HEK293 (cell line): ENCODE measurements at regions not wholly inside any gene's neighbourhood (a gene's known extent, or its start where the extent isn't known, plus 50 kb on each side); places are given as distances from the start of the nearest gene placed in this dataset.

Experiments used
- CTCF ChIA-PET: fragments of 350-600 bp; formaldehyde crosslinking; extraction: SDS; loops from one replicate; lab custom pipeline; 2021; ENCODE audit warnings: antibody characterized with exemption; lab: Yijun Ruan, JAX
- POLR2A ChIA-PET: fragments of 300-600 bp; formaldehyde crosslinking; extraction: SDS; loops from one replicate; lab custom pipeline; 2020; ENCODE audit warnings: antibody characterized with exemption, inconsistent platforms; lab: Yijun Ruan, JAX
- H3K27ac ChIP-seq: fragments of 200-500 bp; sonication (Bioruptor generic); 2 replicates; pipeline ENCODE4 v1.5.1; 2014; ENCODE audit warnings: low read depth, low read length, control low read depth, inconsistent platforms; ENCODE audit errors: extremely low read depth
- H3K36me3 ChIP-seq, 2 experiments: fragments of 200-500 bp in 1 of 2; sonication (Bioruptor generic) in 1 of 2; 1 replicate in 1 of 2; 2 replicates in 1 of 2; pipeline ENCODE4 v1.5.1; 2014 to 2017; ENCODE audit warnings: inconsistent platforms in 2 of 2, low read length in 2 of 2; ENCODE audit not compliant: control insufficient read depth in 2 of 2, insufficient read depth in 1 of 2
- H3K4me1 ChIP-seq: fragments of 200-500 bp; sonication (Bioruptor generic); 2 replicates; pipeline ENCODE4 v1.5.1; 2014; ENCODE audit warnings: mild to moderate bottlenecking, low read length, inconsistent platforms; ENCODE audit not compliant: control insufficient read depth, insufficient read depth
- H3K4me3 ChIP-seq: 2 replicates; pipeline ENCODE4 v1.5.1; 2011; ENCODE audit warnings: low read depth, mild to moderate bottlenecking, control low read depth, low read length, moderate library complexity
- H3K9me3 ChIP-seq: fragments of 200-500 bp; sonication (Bioruptor generic); 2 replicates; pipeline ENCODE4 v1.5.1; 2014; ENCODE audit warnings: low read depth, low read length, inconsistent platforms; ENCODE audit not compliant: control insufficient read depth, insufficient read depth
- GLI4 ChIP-seq: fragments of 450-650 bp; formaldehyde crosslinking; IDR thresholded peaks from 2 replicates; pipeline ENCODE4 v1.5.1; 2016; ENCODE audit warnings: missing biosample characterization, missing genetic modification characterization
- KLF17 ChIP-seq: fragments of 450-650 bp; formaldehyde crosslinking; IDR thresholded peaks from 2 replicates; pipeline ENCODE4 v1.5.1; 2016; ENCODE audit warnings: missing biosample characterization, missing genetic modification characterization
- MZF1 ChIP-seq: fragments of 450-650 bp; formaldehyde crosslinking; IDR thresholded peaks from 2 replicates; pipeline ENCODE4 v1.5.1; 2017; ENCODE audit warnings: missing biosample characterization, missing genetic modification characterization, borderline replicate concordance
- RBAK ChIP-seq: fragments of 450-650 bp; formaldehyde crosslinking; IDR thresholded peaks from 2 replicates; pipeline ENCODE4 v1.5.1; 2016; ENCODE audit warnings: missing biosample characterization, missing genetic modification characterization
- TCF7L2 ChIP-seq: IDR thresholded peaks from 2 replicates; pipeline ENCODE4 v1.6.1; 2011; ENCODE audit warnings: low read depth, mild to moderate bottlenecking, inconsistent platforms, low read length, moderate library complexity, borderline replicate concordance
- YY2 ChIP-seq: fragments of 450-650 bp; formaldehyde crosslinking; IDR thresholded peaks from 2 replicates; pipeline ENCODE4 v1.5.1; 2016; ENCODE audit warnings: missing biosample characterization, missing genetic modification characterization
- ZBTB1 ChIP-seq: fragments of 450-650 bp; formaldehyde crosslinking; IDR thresholded peaks from 2 replicates; pipeline ENCODE4 v1.5.1; 2016; ENCODE audit warnings: missing biosample characterization, missing genetic modification characterization
- ZNF112 ChIP-seq: fragments of 450-650 bp; formaldehyde crosslinking; IDR thresholded peaks from 2 replicates; pipeline ENCODE4 v1.5.0; 2017; ENCODE audit warnings: missing biosample characterization, missing genetic modification characterization
- ZNF155 ChIP-seq: fragments of 450-650 bp; formaldehyde crosslinking; IDR thresholded peaks from 2 replicates; pipeline ENCODE4 v1.5.1; 2016; ENCODE audit warnings: missing biosample characterization, missing genetic modification characterization
- ZNF280C ChIP-seq: fragments of 450-650 bp; formaldehyde crosslinking; IDR thresholded peaks from 2 replicates; pipeline ENCODE4 v1.5.1; 2016; ENCODE audit warnings: missing biosample characterization, missing genetic modification characterization
- ZNF302 ChIP-seq: fragments of 450-650 bp; formaldehyde crosslinking; IDR thresholded peaks from 2 replicates; pipeline ENCODE4 v1.5.1; 2016; ENCODE audit warnings: missing biosample characterization, missing genetic modification characterization, low read depth
- ZNF311 ChIP-seq: fragments of 450-650 bp; formaldehyde crosslinking; IDR thresholded peaks from 2 replicates; pipeline ENCODE4 v1.5.1; 2017; ENCODE audit warnings: missing biosample characterization, missing genetic modification characterization, borderline replicate concordance
- ZNF501 ChIP-seq: fragments of 450-650 bp; formaldehyde crosslinking; IDR thresholded peaks from 2 replicates; pipeline ENCODE4 v1.5.1; 2016; ENCODE audit warnings: missing biosample characterization, missing genetic modification characterization
- ZNF544 ChIP-seq: fragments of 450-650 bp; formaldehyde crosslinking; IDR thresholded peaks from 2 replicates; pipeline ENCODE4 v1.5.0; 2017; ENCODE audit warnings: missing biosample characterization, missing genetic modification characterization
- ZNF555 ChIP-seq: fragments of 450-650 bp; formaldehyde crosslinking; conservative IDR thresholded peaks from 2 replicates; pipeline ENCODE4 v1.5.1; 2017; ENCODE audit warnings: missing biosample characterization, mild to moderate bottlenecking, missing genetic modification characterization, inconsistent platforms
- ZNF558 ChIP-seq: fragments of 450-650 bp; formaldehyde crosslinking; IDR thresholded peaks from 2 replicates; pipeline ENCODE4 v1.5.1; 2016; ENCODE audit warnings: missing biosample characterization, missing genetic modification characterization
- ZNF596 ChIP-seq: fragments of 450-650 bp; IDR thresholded peaks from 2 replicates; pipeline ENCODE4 v1.5.0; 2018; ENCODE audit warnings: missing biosample characterization, mild to moderate bottlenecking, missing genetic modification characterization, moderate library complexity
- ZNF76 ChIP-seq: fragments of 450-650 bp; formaldehyde crosslinking; IDR thresholded peaks from 2 replicates; pipeline ENCODE4; 2016; ENCODE audit warnings: low read depth, missing biosample characterization, missing genetic modification characterization, borderline replicate concordance
- ZNF768 ChIP-seq: fragments of 450-650 bp; formaldehyde crosslinking; IDR thresholded peaks from 2 replicates; pipeline ENCODE4 v1.5.1; 2018; ENCODE audit warnings: missing biosample characterization, mild to moderate bottlenecking, missing genetic modification characterization
- ZNF785 ChIP-seq: fragments of 450-650 bp; formaldehyde crosslinking; IDR thresholded peaks from 2 replicates; pipeline ENCODE4 v1.5.1; 2016; ENCODE audit warnings: missing biosample characterization, missing genetic modification characterization
- ZNF791 ChIP-seq: fragments of 450-650 bp; formaldehyde crosslinking; IDR thresholded peaks from 2 replicates; pipeline ENCODE4 v1.5.1; 2016; ENCODE audit warnings: missing biosample characterization, missing genetic modification characterization
- ZNF843 ChIP-seq: fragments of 450-650 bp; formaldehyde crosslinking; IDR thresholded peaks from 2 replicates; pipeline ENCODE4 v1.5.1; 2016; ENCODE audit warnings: missing biosample characterization, missing genetic modification characterization
- ZSCAN18 ChIP-seq: fragments of 450-650 bp; formaldehyde crosslinking; IDR thresholded peaks from 2 replicates; pipeline ENCODE4 v1.5.1; 2016; ENCODE audit warnings: missing biosample characterization, missing genetic modification characterization
- ZSCAN30 ChIP-seq: fragments of 450-650 bp; IDR thresholded peaks from 2 replicates; pipeline ENCODE4 v1.5.1; 2018; ENCODE audit warnings: missing biosample characterization, mild to moderate bottlenecking, missing genetic modification characterization, moderate library complexity
- ZXDB ChIP-seq: fragments of 450-650 bp; formaldehyde crosslinking; IDR thresholded peaks from 2 replicates; pipeline ENCODE4 v1.5.1; 2016; ENCODE audit warnings: missing biosample characterization, missing genetic modification characterization
- TF ChIP-seq, protein P1 (sequence below): fragments of 450-650 bp; formaldehyde crosslinking; IDR thresholded peaks from 2 replicates; pipeline ENCODE4 v1.5.1; 2016; ENCODE audit warnings: missing biosample characterization, missing genetic modification characterization, borderline replicate concordance

GRCh38 chrX:7714351-7714750 is 128.6 kb upstream of the VCX start (continued):
- TF ChIP-seq, protein P1, sequence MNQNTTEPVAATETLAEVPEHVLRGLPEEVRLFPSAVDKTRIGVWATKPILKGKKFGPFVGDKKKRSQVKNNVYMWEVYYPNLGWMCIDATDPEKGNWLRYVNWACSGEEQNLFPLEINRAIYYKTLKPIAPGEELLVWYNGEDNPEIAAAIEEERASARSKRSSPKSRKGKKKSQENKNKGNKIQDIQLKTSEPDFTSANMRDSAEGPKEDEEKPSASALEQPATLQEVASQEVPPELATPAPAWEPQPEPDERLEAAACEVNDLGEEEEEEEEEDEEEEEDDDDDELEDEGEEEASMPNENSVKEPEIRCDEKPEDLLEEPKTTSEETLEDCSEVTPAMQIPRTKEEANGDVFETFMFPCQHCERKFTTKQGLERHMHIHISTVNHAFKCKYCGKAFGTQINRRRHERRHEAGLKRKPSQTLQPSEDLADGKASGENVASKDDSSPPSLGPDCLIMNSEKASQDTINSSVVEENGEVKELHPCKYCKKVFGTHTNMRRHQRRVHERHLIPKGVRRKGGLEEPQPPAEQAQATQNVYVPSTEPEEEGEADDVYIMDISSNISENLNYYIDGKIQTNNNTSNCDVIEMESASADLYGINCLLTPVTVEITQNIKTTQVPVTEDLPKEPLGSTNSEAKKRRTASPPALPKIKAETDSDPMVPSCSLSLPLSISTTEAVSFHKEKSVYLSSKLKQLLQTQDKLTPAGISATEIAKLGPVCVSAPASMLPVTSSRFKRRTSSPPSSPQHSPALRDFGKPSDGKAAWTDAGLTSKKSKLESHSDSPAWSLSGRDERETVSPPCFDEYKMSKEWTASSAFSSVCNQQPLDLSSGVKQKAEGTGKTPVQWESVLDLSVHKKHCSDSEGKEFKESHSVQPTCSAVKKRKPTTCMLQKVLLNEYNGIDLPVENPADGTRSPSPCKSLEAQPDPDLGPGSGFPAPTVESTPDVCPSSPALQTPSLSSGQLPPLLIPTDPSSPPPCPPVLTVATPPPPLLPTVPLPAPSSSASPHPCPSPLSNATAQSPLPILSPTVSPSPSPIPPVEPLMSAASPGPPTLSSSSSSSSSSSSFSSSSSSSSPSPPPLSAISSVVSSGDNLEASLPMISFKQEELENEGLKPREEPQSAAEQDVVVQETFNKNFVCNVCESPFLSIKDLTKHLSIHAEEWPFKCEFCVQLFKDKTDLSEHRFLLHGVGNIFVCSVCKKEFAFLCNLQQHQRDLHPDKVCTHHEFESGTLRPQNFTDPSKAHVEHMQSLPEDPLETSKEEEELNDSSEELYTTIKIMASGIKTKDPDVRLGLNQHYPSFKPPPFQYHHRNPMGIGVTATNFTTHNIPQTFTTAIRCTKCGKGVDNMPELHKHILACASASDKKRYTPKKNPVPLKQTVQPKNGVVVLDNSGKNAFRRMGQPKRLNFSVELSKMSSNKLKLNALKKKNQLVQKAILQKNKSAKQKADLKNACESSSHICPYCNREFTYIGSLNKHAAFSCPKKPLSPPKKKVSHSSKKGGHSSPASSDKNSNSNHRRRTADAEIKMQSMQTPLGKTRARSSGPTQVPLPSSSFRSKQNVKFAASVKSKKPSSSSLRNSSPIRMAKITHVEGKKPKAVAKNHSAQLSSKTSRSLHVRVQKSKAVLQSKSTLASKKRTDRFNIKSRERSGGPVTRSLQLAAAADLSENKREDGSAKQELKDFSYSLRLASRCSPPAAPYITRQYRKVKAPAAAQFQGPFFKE (tag by site-specific recombination), result no peak
- TF ChIP-seq ZNF558 (tag by site-specific recombination), result no peak
- TF ChIP-seq ZBTB1, result no peak
- TF ChIP-seq ZSCAN18 (tag by site-specific recombination), result no peak

GRCh38 chrX:7711167-7711566 is 131.8 kb upstream of the VCX start:
- H3K36me3 ChIP-seq, result no peaks in the 10 kb centered on the region
- CTCF ChIA-PET, result no interaction called here
- H3K27ac ChIP-seq, result no peak overlapping the region
- no peaks in the 10 kb centered on the region for H3K9me3 ChIP-seq
- H3K4me1 ChIP-seq, result no peaks in the 10 kb centered on the region
- TF ChIP-seq ZNF112 (tag by site-specific recombination) (no peak), ZNF555 (no peak), ZNF785 (tag by site-specific recombination) (no peak), ZNF501 (tag by site-specific recombination) (no peak), ZNF768 (tag by site-specific recombination) (no peak), ZNF311 (tag by site-specific recombination) (no peak), ZNF596 (no peak), ZNF155 (no peak), ZNF544 (no peak)
- TF ChIP-seq, all 188 proteins: peak for 0
- POLR2A ChIA-PET, result no interaction called here
- no peak overlapping the region for H3K4me3 ChIP-seq

DNA sequence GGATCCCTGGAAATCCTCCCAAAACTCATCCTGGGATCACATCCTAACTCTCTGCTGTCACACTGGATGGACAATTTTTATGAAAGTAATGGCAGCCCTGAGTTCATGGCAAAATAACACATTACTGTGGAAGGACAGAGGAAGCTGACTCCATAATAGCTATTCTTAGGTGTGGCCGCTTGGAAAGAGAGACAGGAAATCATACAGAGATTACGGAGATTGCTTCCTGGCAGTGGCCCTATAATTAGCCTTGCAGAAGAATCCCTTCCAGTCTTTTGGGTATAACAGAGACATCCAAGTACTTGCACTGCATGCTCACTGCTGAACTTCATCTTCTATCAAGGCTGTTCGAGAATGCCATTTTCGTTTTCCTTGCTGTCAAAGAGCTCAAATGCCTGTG is 133.1 kb upstream of the VCX start:
- H3K9me3 ChIP-seq, result no peaks in the 10 kb centered on the region
- no peaks in the 10 kb centered on the region for H3K36me3 ChIP-seq
- ChIA-PET CTCF (interaction anchor here (1.1 kb wide), 1 partner anchor 191 kb away, joined by 3 read pairs; no protein-coding TSS in a partner anchor), POLR2A (no interaction called here)
- H3K4me1 ChIP-seq, result no peaks in the 10 kb centered on the region
- no peak overlapping the region for H3K4me3 ChIP-seq
- no peak overlapping the region for H3K27ac ChIP-seq
- no peak for TF ChIP-seq ZNF302 (tag by site-specific recombination)
- TF ChIP-seq RBAK, result no peak
- TF ChIP-seq MZF1 (tag by site-specific recombination), result no peak
- TF ChIP-seq ZNF280C (tag by site-specific recombination), result no peak
- TF ChIP-seq ZSCAN30 (tag by site-specific recombination), result no peak
- TF ChIP-seq ZXDB (tag by site-specific recombination), result no peak
- no peak for TF ChIP-seq ZNF76 (tag by site-specific recombination)
- no peak for TF ChIP-seq ZNF791 (tag by site-specific recombination)
- TF ChIP-seq YY2 (tag by site-specific recombination), result no peak
- TF ChIP-seq GLI4 (tag by site-specific recombination), result no peak
- no peak for TF ChIP-seq TCF7L2
- TF ChIP-seq KLF17 (tag by site-specific recombination), result no peak
- TF ChIP-seq ZNF843 (tag by site-specific recombination), result no peak
